Lower leg skin (tissue), 4 donors: ENCODE measurements at regions not wholly inside any gene's neighbourhood (a gene's known extent, or its start where the extent isn't known, plus 50 kb on each side); places are given as distances from the start of the nearest gene placed in this dataset.

Source experiments
- DNase-seq, 2 donors: peaks; one replicate each; pipeline ENCODE4 v3.0.0-alpha.2; 2019; ENCODE audit warnings: low spot score in 2 of 2
- H3K4me3 ChIP-seq: fragments of 200-600 bp; sonication (generic); 2 replicates; pipeline ENCODE4 v1.5.1; 2017; ENCODE audit warnings: mild to moderate bottlenecking, low read depth; ENCODE audit not compliant: poor library complexity, severe bottlenecking
- POLR2A ChIP-seq, 2 donors: fragments of 450-650 bp; IDR thresholded peaks; one replicate each; pipeline ENCODE4 v1.6.1; 2016 to 2017; ENCODE audit warnings: antibody characterized with exemption in 2 of 2, mild to moderate bottlenecking in 1 of 2, moderate library complexity in 1 of 2
- WGBS, 2 donors: methylation state at CpG; one replicate each; pipeline ENCODE4 v1.1.5; 2018; 5-methylcytosine and 5-hydroxymethylcytosine counted together
- intact Hi-C: fragments of 100-400 bp; cut with DNase I; formaldehyde crosslinking; loops from one replicate; pipeline ENCODE4 v1.15.0; 2023; ENCODE audit warnings: low total_unique reads
- TF ChIP-seq, protein P1 (sequence below), 3 donors: fragments of 450-650 bp; IDR thresholded peaks; one replicate each; pipeline ENCODE4 v1.5.1; 2016; ENCODE audit warnings: antibody characterized with exemption in 3 of 3, mild to moderate bottlenecking in 3 of 3, moderate library complexity in 2 of 3

DNA sequence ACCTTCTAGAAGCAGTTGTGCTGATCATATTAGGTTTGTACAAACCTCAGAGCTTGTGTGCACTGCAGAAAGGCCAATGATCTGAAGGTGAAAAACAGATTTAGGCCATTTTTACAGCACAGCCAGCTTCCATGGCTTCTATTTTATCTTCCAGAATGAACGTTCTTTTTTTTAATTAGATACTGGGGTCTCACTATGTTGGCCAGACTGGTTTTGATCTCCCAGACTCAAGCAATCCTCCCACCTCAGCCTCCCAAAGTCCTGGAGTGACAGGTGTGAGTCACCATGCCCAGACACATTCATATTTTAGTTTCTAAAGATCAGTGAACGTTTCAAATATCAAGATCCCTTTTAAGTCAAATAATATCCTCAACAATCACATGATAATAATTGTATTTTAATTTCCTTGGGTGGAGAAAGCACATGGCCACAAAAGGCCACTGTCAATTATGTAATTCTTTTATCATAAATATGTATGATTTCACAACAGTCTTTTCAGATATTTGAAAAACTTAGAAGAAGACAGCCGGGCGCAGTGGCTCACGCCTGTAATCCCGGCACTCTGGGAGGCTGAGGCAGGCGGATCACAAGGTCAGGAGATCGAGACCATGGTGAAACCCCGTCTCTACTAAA, 326.7 kb upstream of the JARID2 start:
- intact Hi-C loops: loop anchor here (10.0 kb wide), 1 partner anchor 474 kb away; no protein-coding TSS in a partner anchor
- 88% methylated on average over 9 of the region's 9 CpGs for WGBS, 2 donors
- H3K4me3 ChIP-seq: no peak overlapping the region
- no peak for DNase-seq
- TF ChIP-seq, protein P1, sequence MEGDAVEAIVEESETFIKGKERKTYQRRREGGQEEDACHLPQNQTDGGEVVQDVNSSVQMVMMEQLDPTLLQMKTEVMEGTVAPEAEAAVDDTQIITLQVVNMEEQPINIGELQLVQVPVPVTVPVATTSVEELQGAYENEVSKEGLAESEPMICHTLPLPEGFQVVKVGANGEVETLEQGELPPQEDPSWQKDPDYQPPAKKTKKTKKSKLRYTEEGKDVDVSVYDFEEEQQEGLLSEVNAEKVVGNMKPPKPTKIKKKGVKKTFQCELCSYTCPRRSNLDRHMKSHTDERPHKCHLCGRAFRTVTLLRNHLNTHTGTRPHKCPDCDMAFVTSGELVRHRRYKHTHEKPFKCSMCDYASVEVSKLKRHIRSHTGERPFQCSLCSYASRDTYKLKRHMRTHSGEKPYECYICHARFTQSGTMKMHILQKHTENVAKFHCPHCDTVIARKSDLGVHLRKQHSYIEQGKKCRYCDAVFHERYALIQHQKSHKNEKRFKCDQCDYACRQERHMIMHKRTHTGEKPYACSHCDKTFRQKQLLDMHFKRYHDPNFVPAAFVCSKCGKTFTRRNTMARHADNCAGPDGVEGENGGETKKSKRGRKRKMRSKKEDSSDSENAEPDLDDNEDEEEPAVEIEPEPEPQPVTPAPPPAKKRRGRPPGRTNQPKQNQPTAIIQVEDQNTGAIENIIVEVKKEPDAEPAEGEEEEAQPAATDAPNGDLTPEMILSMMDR (IDR thresholded peaks at IDR 0.05): no peak
- TF ChIP-seq POLR2A (IDR thresholded peaks at IDR 0.05): no peak

GRCh38 chr6:14920276-14920675, 325.6 kb upstream of the JARID2 start:
- no peak for DNase-seq
- TF ChIP-seq POLR2A (IDR thresholded peaks at IDR 0.05): no peak
- TF ChIP-seq, protein P1 (IDR thresholded peaks at IDR 0.05): no peak
- WGBS, 2 donors: 92 to 95% methylated on average over 2 of the region's 2 CpGs
- intact Hi-C loops: no loop called here
- H3K4me3 ChIP-seq: no peak overlapping the region

DNA sequence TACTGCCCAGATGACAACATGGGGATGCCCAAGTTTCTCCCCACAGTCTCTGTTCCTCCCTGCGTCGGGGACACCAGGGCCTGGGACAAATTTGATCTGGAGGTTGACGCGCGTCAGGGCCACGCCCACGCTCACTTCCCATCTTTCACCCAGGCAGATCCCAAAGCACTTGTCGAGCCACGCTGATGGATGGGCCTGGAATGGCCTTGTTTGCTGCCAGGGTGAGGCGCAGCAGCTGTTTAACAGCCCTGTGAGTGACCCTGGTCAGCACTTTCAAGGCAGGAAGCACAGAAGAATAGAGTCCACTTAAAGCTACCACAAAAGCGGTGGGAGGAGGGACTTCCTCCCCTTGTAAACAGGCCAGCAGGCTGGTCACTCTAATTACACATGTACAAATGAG, 324.7 kb upstream of the JARID2 start:
- peak; percentile 59 to 92 for DNase-seq
- TF ChIP-seq, protein P1 (IDR thresholded peaks at IDR 0.05): no peak
- TF ChIP-seq POLR2A (IDR thresholded peaks at IDR 0.05): no peak
- intact Hi-C loops: no loop called here
- 66 to 76% methylated on average over 11 of the region's 11 CpGs for WGBS, 2 donors
- H3K4me3 ChIP-seq: no peak overlapping the region

GRCh38 chr6:14921878-14922671, 323.8 kb upstream of the JARID2 start:
- 75 to 80% methylated on average over 15 of the region's 15 CpGs for WGBS, 2 donors
- DNase-seq: peak in 1 of 2 donors; percentile 47
- intact Hi-C loops: no loop called here
- TF ChIP-seq POLR2A (IDR thresholded peaks at IDR 0.05): no peak
- TF ChIP-seq, protein P1 (IDR thresholded peaks at IDR 0.05): no peak
- no peak overlapping the region for H3K4me3 ChIP-seq

DNA sequence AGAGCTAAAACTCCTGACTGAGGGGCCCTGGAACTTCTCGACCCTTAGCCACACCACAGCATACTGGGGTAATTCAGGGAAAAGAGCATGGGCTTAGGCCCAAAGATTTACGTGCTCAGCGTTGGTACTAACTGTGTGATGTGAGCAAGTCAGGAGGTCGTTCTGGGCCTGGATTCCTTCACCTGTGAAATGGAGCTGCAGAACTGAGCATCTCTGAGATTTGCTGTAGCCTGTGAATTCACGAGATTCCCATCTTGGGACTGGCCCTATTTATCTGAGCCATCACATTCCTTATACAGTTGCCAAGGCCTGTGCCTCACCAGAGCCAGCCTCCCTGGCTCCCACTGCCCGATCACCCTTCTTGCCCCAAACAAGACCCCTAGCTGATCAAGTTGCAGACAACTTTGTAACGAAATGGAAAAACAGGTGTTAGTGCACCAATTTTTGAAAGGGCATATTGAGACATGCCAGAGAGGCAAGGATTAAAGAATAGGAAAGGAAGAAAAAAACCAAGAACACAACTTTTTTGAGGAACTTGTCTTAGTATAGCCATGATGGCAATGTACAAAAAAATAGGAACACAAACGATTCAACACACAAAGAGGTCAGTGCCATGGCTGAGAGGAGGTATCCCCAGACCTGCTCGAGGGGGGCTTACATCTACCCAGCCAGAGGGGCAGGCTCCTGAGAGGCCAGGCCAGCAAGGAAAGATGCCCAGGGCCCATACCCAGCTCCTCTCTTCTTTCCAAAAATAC, 323.0 kb upstream of the JARID2 start:
- no peak for TF ChIP-seq POLR2A (IDR thresholded peaks at IDR 0.05)
- TF ChIP-seq, protein P1 (IDR thresholded peaks at IDR 0.05): no peak
- DNase-seq: no peak
- H3K4me3 ChIP-seq: no peak overlapping the region
- intact Hi-C loops: no loop called here
- WGBS, 2 donors: 72 to 79% methylated on average over 9 of the region's 9 CpGs
